ENCODE measurements at regions not wholly inside any gene's neighbourhood (a gene's known extent, or its start where the extent isn't known, plus 50 kb on each side); places are given as distances from the start of the nearest gene placed in this dataset.

DNA sequence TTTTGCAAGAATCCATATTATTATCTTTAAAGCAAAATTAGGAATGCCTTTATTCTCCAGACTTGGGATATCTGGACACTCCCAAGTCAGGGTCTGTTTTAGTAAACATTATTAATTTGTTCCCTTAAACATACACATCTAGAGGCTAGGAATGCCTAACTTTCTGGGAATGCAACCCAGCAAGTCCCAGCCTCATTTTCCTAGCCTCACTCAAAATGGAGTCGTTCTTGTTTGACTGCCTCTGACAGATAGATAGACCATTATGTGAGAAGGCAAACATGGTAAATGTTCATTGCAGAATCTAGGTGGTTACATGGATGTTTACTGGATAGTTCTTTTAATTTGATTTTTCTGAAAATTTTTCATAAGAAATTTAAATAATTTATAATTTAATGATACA is 54.7 kb upstream of the FOXN2 start:
- H3K4me1 Mint-ChIP-seq = no peaks in the 10 kb centered on the region
- peaks cover 0 to 2% (median 1%) of the 10 kb centered on the region in 3 donors for H3K9me3 Mint-ChIP-seq
- H3K4me3 Mint-ChIP-seq = no peak overlapping the region
- no peak overlapping the region for H3K27ac Mint-ChIP-seq
- H3K36me3 Mint-ChIP-seq = peaks cover 2% of the 10 kb centered on the region
- H3K27me3 Mint-ChIP-seq = peaks cover 2% of the 10 kb centered on the region

DNA sequence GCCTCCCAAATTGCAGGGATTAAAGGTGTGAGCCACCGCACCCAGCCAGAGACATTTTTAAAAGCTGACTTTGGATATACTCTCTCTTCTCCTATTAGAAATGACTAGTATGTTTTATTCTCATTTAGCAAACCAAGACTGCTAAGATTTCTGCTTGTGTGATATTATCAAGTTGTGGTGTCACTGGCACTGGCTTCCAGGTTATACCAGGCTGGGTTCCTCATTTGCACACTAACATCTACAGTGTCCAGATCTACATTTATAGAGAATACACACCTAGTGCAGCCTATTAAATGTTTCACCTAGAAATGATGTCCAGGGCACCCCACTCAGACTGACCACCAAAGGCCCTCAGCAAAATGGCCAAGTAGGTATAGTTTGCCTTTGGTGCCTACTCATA is 49.9 kb upstream of the FOXN2 start:
- Mint-ChIP-seq H3K27ac (no peak overlapping the region), H3K4me3 (no peak overlapping the region), H3K4me1 (peaks cover 0 to 2% (median 0%) of the 10 kb centered on the region in 3 donors), H3K36me3 (peaks cover 2% of the 10 kb centered on the region), H3K9me3 (peaks cover 0 to 4% (median 1%) of the 10 kb centered on the region in 3 donors), H3K27me3 (no peaks in the 10 kb centered on the region)
